Stomach (tissue), 4 donors: ENCODE measurements at regions not wholly inside any gene's neighbourhood (a gene's known extent, or its start where the extent isn't known, plus 50 kb on each side); places are given as distances from the start of the nearest gene placed in this dataset.
"Not testable (repeated sequence)": the region's sequence is repeated elsewhere in the genome, so short reads cannot be mapped to it uniquely, and the experiment has no call there.

Experiments
- CTCF ChIP-seq, 7 experiments: fragments of 450-650 bp in 4 of 7; fragments of 200-600 bp in 3 of 7; sonication (generic) in 3 of 7; IDR thresholded peaks; one replicate each; pipeline ENCODE4 v1.5.1; 2016 to 2019; ENCODE audit warnings: antibody characterized with exemption in 7 of 7, control low read depth in 2 of 7, mild to moderate bottlenecking in 1 of 7
- POLR2AphosphoS5 ChIP-seq, 3 donors: sonication (generic); formaldehyde crosslinking; IDR thresholded peaks; one replicate each; pipeline ENCODE4 v1.6.1; 2016; ENCODE audit warnings: antibody characterized with exemption in 3 of 3

- not testable (repeated sequence) for TF ChIP-seq CTCF, POLR2AphosphoS5 (IDR thresholded peaks at IDR 0.05)
Measured at GRCh38 chr21:8231252-8231651, 2290.1 kb upstream of the TPTE start.
